IMR-90 (cell line): ENCODE measurements at regions not wholly inside any gene's neighbourhood (a gene's known extent, or its start where the extent isn't known, plus 50 kb on each side); places are given as distances from the start of the nearest gene placed in this dataset.

Source experiments
- ATAC-seq: fragments of 200-7000 bp; cut with Tn5 transposase; 2 replicates; pipeline ENCODE4 v1.9.1; 2020; ENCODE audit warnings: low read depth, mild to moderate bottlenecking, moderate library complexity
- BruUV-seq: library from RNA; stranded (reverse); fragments of 400-500 nt; replicated peaks from 2 replicates; lab custom pipeline; 2021; lab: Mats Ljungman, UMichigan
- CTCF ChIA-PET: fragments of 300-600 bp; formaldehyde crosslinking; extraction: SDS; loops from one replicate; lab custom pipeline; 2021; ENCODE audit warnings: antibody characterized with exemption; lab: Yijun Ruan, JAX
- POLR2A ChIA-PET: fragments of 300-600 bp; sonication (Branson Sonifier 250); formaldehyde crosslinking; loops from one replicate; lab custom pipeline; 2022; ENCODE audit warnings: antibody characterized with exemption; ENCODE audit not compliant: unreplicated experiment; lab: Charles Lee
- DNase-seq: peaks from one replicate; pipeline ENCODE4 v3.0.0; 2013
- H2AFZ ChIP-seq: replicated peaks from 2 replicates; pipeline ENCODE3; 2013; ENCODE audit warnings: low read length, mild to moderate bottlenecking; ENCODE audit not compliant: poor library complexity
- H2AK5ac ChIP-seq: 2 replicates; pipeline ENCODE4 v1.6.1; 2013; ENCODE audit warnings: low read depth, low read length, inconsistent platforms
- H2AK9ac ChIP-seq: replicated peaks from 2 replicates; pipeline ENCODE3; 2013; ENCODE audit warnings: mild to moderate bottlenecking, low read depth, low read length, moderate library complexity; ENCODE audit not compliant: poor library complexity
- H2BK120ac ChIP-seq: 2 replicates; pipeline ENCODE4 v1.6.1; 2013; ENCODE audit warnings: low read depth, low read length, inconsistent platforms
- H2BK15ac ChIP-seq: 3 replicates; pipeline ENCODE4 v1.6.1; 2013; ENCODE audit warnings: low read depth, low read length, inconsistent platforms
- H2BK20ac ChIP-seq: 2 replicates; pipeline ENCODE4 v1.6.1; 2013; ENCODE audit warnings: low read depth, mild to moderate bottlenecking, inconsistent platforms, low read length, moderate library complexity
- H2BK5ac ChIP-seq: 2 replicates; pipeline ENCODE4 v1.6.1; 2013; ENCODE audit warnings: mild to moderate bottlenecking, low read depth, low read length, inconsistent platforms; ENCODE audit not compliant: poor library complexity, severe bottlenecking
- H3K14ac ChIP-seq: replicated peaks from 2 replicates; pipeline ENCODE4 v1.6.1; 2013; ENCODE audit warnings: low read depth, low read length, inconsistent platforms
- H3K18ac ChIP-seq: 2 replicates; pipeline ENCODE4 v1.6.1; 2013; ENCODE audit warnings: low read depth, low read length, control low read depth
- H3K23ac ChIP-seq: 2 replicates; pipeline ENCODE4 v1.6.1; 2013; ENCODE audit warnings: low read depth, low read length, inconsistent platforms
- H3K27ac ChIP-seq: 2 replicates; pipeline ENCODE4 v1.5.1; 2013; ENCODE audit warnings: mild to moderate bottlenecking, control low read depth, low read length; ENCODE audit not compliant: insufficient read depth
- H3K27me3 ChIP-seq: 2 replicates; pipeline ENCODE4 v1.6.1; 2013; ENCODE audit warnings: low read length; ENCODE audit not compliant: control insufficient read depth, insufficient read depth
- H3K36me3 ChIP-seq: 2 replicates; pipeline ENCODE4 v1.6.1; 2013; ENCODE audit warnings: low read length, mixed read lengths; ENCODE audit not compliant: control insufficient read depth, insufficient read depth
- H3K4ac ChIP-seq: 2 replicates; pipeline ENCODE4 v1.6.1; 2013; ENCODE audit warnings: low read depth, low read length, inconsistent platforms
- H3K4me1 ChIP-seq: 2 replicates; pipeline ENCODE4 v1.6.1; 2013; ENCODE audit warnings: low read length, mixed read lengths; ENCODE audit not compliant: control insufficient read depth, insufficient read depth
- H3K4me2 ChIP-seq: 2 replicates; pipeline ENCODE4 v1.6.1; 2013; ENCODE audit warnings: low read depth, mild to moderate bottlenecking, control low read depth, low read length, moderate library complexity
- H3K4me3 ChIP-seq: 2 replicates; pipeline ENCODE4 v1.5.1; 2013; ENCODE audit warnings: low read depth, mild to moderate bottlenecking, control low read depth, low read length, moderate library complexity; ENCODE audit not compliant: insufficient read depth
- H3K56ac ChIP-seq: 2 replicates; pipeline ENCODE4 v1.6.1; 2013; ENCODE audit warnings: low read length, inconsistent platforms; ENCODE audit not compliant: insufficient read depth; ENCODE audit errors: extremely low read depth
- H3K79me1 ChIP-seq, 2 experiments: 2 replicates each; pipeline ENCODE4 v1.6.1; 2013; ENCODE audit warnings: low read length in 2 of 2, inconsistent platforms in 1 of 2, low read depth in 1 of 2
- H3K9ac ChIP-seq: 2 replicates; pipeline ENCODE4 v1.6.1; 2013; ENCODE audit warnings: low read depth, low read length, control low read depth
- H3K9me1 ChIP-seq: 2 replicates; pipeline ENCODE4 v1.6.1; 2013; ENCODE audit warnings: low read length, inconsistent platforms; ENCODE audit not compliant: insufficient read depth
- H3K9me3 ChIP-seq: 2 replicates; pipeline ENCODE4 v1.6.1; 2013; ENCODE audit warnings: low read length; ENCODE audit not compliant: control insufficient read depth, insufficient read depth
- H4K20me1 ChIP-seq: 2 replicates; pipeline ENCODE4 v1.6.1; 2013; ENCODE audit warnings: low read length, inconsistent platforms; ENCODE audit not compliant: insufficient read depth
- H4K5ac ChIP-seq: 2 replicates; pipeline ENCODE4 v1.6.1; 2013; ENCODE audit warnings: mild to moderate bottlenecking, low read depth, low read length, control low read depth
- H4K8ac ChIP-seq, 2 experiments: 2 replicates each; pipeline ENCODE4 v1.6.1; 2013; ENCODE audit warnings: low read depth in 2 of 2, low read length in 2 of 2, control low read depth in 1 of 2, inconsistent platforms in 1 of 2
- H4K91ac ChIP-seq: 2 replicates; pipeline ENCODE4 v1.6.1; 2013; ENCODE audit warnings: low read depth, low read length, inconsistent platforms; ENCODE audit not compliant: insufficient read depth
- BHLHE40 ChIP-seq: fragments of 150-350 bp; IDR thresholded peaks from 2 replicates; pipeline ENCODE4 v1.6.1; 2016; ENCODE audit warnings: mild to moderate bottlenecking, low read depth, low read length
- CEBPB ChIP-seq: IDR thresholded peaks from 2 replicates; pipeline ENCODE4 v1.6.1; 2012; ENCODE audit warnings: low read depth, low read length, improper control_type of control experiment
- CHD1 ChIP-seq: IDR thresholded peaks from 2 replicates; pipeline ENCODE4 v1.6.1; 2012; ENCODE audit warnings: low read depth, low read length, improper control_type of control experiment
- FOS ChIP-seq: fragments of 150-350 bp; IDR thresholded peaks from 2 replicates; pipeline ENCODE4 v1.6.1; 2016; ENCODE audit warnings: low read depth, low read length
- MAFK ChIP-seq: IDR thresholded peaks from 2 replicates; pipeline ENCODE4 v1.6.1; 2012; ENCODE audit warnings: low read depth, low read length, improper control_type of control experiment
- MAZ ChIP-seq: IDR thresholded peaks from 2 replicates; pipeline ENCODE4 v1.6.1; 2012; ENCODE audit warnings: low read depth, mild to moderate bottlenecking, low read length, improper control_type of control experiment, moderate library complexity, borderline replicate concordance
- MXI1 ChIP-seq: IDR thresholded peaks from 2 replicates; pipeline ENCODE4 v1.6.1; 2012; ENCODE audit warnings: low read depth, mild to moderate bottlenecking, low read length, moderate library complexity, borderline replicate concordance
- NFE2L2 ChIP-seq: fragments of 150-350 bp; IDR thresholded peaks from 2 replicates; pipeline ENCODE4 v1.6.1; 2016; ENCODE audit warnings: low read depth, mild to moderate bottlenecking, low read length
- POLR2A ChIP-seq: IDR thresholded peaks from 2 replicates; pipeline ENCODE4 v1.6.1; 2012; ENCODE audit warnings: mild to moderate bottlenecking, low read depth, low read length
- RAD21 ChIP-seq: IDR thresholded peaks from 2 replicates; pipeline ENCODE4 v1.6.1; 2012; ENCODE audit warnings: low read length, improper control_type of control experiment
- RCOR1 ChIP-seq: IDR thresholded peaks from 2 replicates; pipeline ENCODE4 v1.6.1; 2012; ENCODE audit warnings: mild to moderate bottlenecking, low read length, improper control_type of control experiment; ENCODE audit not compliant: insufficient replicate concordance
- RFX5 ChIP-seq: IDR thresholded peaks from 2 replicates; pipeline ENCODE4 v1.8.0; 2012; ENCODE audit warnings: low read depth, mild to moderate bottlenecking, low read length, moderate library complexity
- SMC3 ChIP-seq: fragments of 150-350 bp; IDR thresholded peaks from 2 replicates; pipeline ENCODE4 v1.6.1; 2016; ENCODE audit warnings: low read depth, mild to moderate bottlenecking, antibody characterized with exemption, low read length, moderate library complexity
- WGBS, 2 experiments: methylation state at CpG; one replicate each; pipeline versions ENCODE4 v1.1.5 to v1.1.7; 2013; ENCODE audit warnings: missing lambda C conversion rate in 2 of 2; ENCODE audit not compliant: insufficient read length in 1 of 2; ENCODE audit errors: extremely low coverage in 2 of 2; 5-methylcytosine and 5-hydroxymethylcytosine counted together
- dilution Hi-C: fragments of 300-500 bp; cut with HindIII; formaldehyde crosslinking; loops from one replicate; pipeline ENCODE4 v1.14.3; 2018; ENCODE audit warnings: low sequenced_read_pairs; ENCODE audit not compliant: unreplicated experiment
- in situ Hi-C: fragments of 300-500 bp; cut with MboI; formaldehyde crosslinking; loops from 3 replicates; pipeline ENCODE4 v1.14.3; 2019; ENCODE audit warnings: low sequenced_read_pairs, inconsistent platforms, mixed read lengths
- intact Hi-C: fragments of 100-400 bp; cut with micrococcal nuclease; formaldehyde crosslinking; loops from 2 replicates; pipeline ENCODE4 v1.10.0; 2022
- TF ChIP-seq, protein P1 (sequence below): fragments of 150-350 bp; IDR thresholded peaks from 2 replicates; pipeline ENCODE4 v1.6.1; 2017; ENCODE audit warnings: mild to moderate bottlenecking, antibody characterized with exemption, low read length, low read depth
- TF ChIP-seq, protein P2 (sequence below): fragments of 150-350 bp; IDR thresholded peaks from 2 replicates; pipeline ENCODE4 v1.6.1; 2016; ENCODE audit warnings: low read depth, mild to moderate bottlenecking, low read length, moderate library complexity, borderline replicate concordance
- TF ChIP-seq, protein P3 (sequence below): conservative IDR thresholded peaks from 2 replicates; pipeline ENCODE4 v1.5.1; 2012; ENCODE audit warnings: mild to moderate bottlenecking, low read depth, low read length, improper control_type of control experiment

DNA sequence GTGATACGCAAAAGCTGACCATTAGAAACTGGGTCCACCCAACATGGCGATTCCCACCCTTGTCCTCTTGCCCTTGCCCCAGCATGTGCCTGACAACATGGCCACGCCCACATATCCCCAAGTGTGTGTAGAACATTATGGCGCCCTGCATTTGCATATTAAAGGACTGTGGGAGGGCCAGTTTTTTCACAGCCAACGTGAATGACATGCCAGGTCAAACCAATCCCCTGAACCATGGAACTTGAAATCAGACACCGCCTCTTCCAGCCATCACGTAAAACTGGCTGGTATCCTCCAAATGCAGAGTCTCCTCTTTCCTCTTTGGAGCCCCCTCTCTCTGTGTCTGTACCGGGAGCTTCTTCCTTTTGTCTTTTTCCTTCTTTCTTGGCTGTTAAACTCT is 156.7 kb upstream of the EPHA6 start:
- Histone ChIP-seq H2BK20ac (no peak overlapping the region), H3K36me3 (no peaks in the 10 kb centered on the region), H2AK5ac (no peak overlapping the region), H3K27ac (no peak overlapping the region), H3K14ac (no peak overlapping the region), H2AFZ (no peak overlapping the region), H3K27me3 (no peaks in the 10 kb centered on the region), H3K4ac (no peak overlapping the region), H3K79me1 (no peaks in the 10 kb centered on the region), H3K56ac (no peak overlapping the region), H3K9ac (no peak overlapping the region), H3K4me1 (no peaks in the 10 kb centered on the region), H3K9me3 (peaks cover 7% of the 10 kb centered on the region; the same call in 1 of the 2 replicates), H2AK9ac (no peak overlapping the region), H2BK120ac (no peak overlapping the region), H4K91ac (no peak overlapping the region), H3K9me1 (no peaks in the 10 kb centered on the region), H3K18ac (no peak overlapping the region), H2BK15ac (no peak overlapping the region), H3K23ac (no peak overlapping the region), H2BK5ac (no peak overlapping the region), H4K8ac (no peak overlapping the region), H4K20me1 (no peaks in the 10 kb centered on the region), H4K5ac (no peak overlapping the region), H3K4me3 (no peak overlapping the region), H3K4me2 (no peak overlapping the region)
- dilution Hi-C loops (no loop called here), in situ Hi-C loops (no loop called here), intact Hi-C loops (no loop called here)
- BruUV-seq, result no TSS peak
- ATAC-seq (no peak), DNase-seq (no peak)
- ChIA-PET POLR2A (no interaction called here), CTCF (no interaction called here)
- WGBS, 2 experiments, result 60% methylated on average over 1 of the region's 8 CpGs; no CpG with 5 or more reads in 1 of the 2 experiments
- TF ChIP-seq NFE2L2 (no peak), RFX5 (no peak), SMC3 (no peak), CHD1 (no peak), MXI1 (no peak), RCOR1 (no peak), MAFK (no peak), RAD21 (no peak), CEBPB (no peak), BHLHE40 (no peak), MAZ (no peak), POLR2A (no peak), FOS (no peak)
- TF ChIP-seq, protein P1, sequence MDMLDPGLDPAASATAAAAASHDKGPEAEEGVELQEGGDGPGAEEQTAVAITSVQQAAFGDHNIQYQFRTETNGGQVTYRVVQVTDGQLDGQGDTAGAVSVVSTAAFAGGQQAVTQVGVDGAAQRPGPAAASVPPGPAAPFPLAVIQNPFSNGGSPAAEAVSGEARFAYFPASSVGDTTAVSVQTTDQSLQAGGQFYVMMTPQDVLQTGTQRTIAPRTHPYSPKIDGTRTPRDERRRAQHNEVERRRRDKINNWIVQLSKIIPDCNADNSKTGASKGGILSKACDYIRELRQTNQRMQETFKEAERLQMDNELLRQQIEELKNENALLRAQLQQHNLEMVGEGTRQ, result no peak
- TF ChIP-seq, protein P2, sequence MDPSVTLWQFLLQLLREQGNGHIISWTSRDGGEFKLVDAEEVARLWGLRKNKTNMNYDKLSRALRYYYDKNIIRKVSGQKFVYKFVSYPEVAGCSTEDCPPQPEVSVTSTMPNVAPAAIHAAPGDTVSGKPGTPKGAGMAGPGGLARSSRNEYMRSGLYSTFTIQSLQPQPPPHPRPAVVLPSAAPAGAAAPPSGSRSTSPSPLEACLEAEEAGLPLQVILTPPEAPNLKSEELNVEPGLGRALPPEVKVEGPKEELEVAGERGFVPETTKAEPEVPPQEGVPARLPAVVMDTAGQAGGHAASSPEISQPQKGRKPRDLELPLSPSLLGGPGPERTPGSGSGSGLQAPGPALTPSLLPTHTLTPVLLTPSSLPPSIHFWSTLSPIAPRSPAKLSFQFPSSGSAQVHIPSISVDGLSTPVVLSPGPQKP, result no peak
- TF ChIP-seq, protein P3, sequence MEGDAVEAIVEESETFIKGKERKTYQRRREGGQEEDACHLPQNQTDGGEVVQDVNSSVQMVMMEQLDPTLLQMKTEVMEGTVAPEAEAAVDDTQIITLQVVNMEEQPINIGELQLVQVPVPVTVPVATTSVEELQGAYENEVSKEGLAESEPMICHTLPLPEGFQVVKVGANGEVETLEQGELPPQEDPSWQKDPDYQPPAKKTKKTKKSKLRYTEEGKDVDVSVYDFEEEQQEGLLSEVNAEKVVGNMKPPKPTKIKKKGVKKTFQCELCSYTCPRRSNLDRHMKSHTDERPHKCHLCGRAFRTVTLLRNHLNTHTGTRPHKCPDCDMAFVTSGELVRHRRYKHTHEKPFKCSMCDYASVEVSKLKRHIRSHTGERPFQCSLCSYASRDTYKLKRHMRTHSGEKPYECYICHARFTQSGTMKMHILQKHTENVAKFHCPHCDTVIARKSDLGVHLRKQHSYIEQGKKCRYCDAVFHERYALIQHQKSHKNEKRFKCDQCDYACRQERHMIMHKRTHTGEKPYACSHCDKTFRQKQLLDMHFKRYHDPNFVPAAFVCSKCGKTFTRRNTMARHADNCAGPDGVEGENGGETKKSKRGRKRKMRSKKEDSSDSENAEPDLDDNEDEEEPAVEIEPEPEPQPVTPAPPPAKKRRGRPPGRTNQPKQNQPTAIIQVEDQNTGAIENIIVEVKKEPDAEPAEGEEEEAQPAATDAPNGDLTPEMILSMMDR, result no peak
